Trophoblast cell (in vitro differentiated cells and primary cell): ENCODE measurements at regions not wholly inside any gene's neighbourhood (a gene's known extent, or its start where the extent isn't known, plus 50 kb on each side); places are given as distances from the start of the nearest gene placed in this dataset.

Experiments
- DNase-seq, 2 donors: peaks; one replicate each; pipeline ENCODE4 v3.0.0-alpha.2; 2016
- H2AFZ ChIP-seq: 2 replicates; pipeline ENCODE4 v1.6.1; 2013; ENCODE audit warnings: low read length, moderate library complexity, mild to moderate bottlenecking; ENCODE audit not compliant: insufficient read depth, poor library complexity
- H2AK5ac ChIP-seq: 2 replicates; pipeline ENCODE4 v1.6.1; 2013; ENCODE audit warnings: mild to moderate bottlenecking, low read length
- H2BK120ac ChIP-seq: 2 replicates; pipeline ENCODE4 v1.6.1; 2013; ENCODE audit warnings: low read length, mild to moderate bottlenecking, moderate library complexity; ENCODE audit not compliant: insufficient read depth, poor library complexity
- H2BK12ac ChIP-seq: 2 replicates; pipeline ENCODE4 v1.6.1; 2013; ENCODE audit warnings: mild to moderate bottlenecking, low read length, moderate library complexity
- H2BK5ac ChIP-seq: 2 replicates; pipeline ENCODE4 v1.6.1; 2013; ENCODE audit warnings: low read length, low read depth, moderate library complexity, mild to moderate bottlenecking; ENCODE audit not compliant: poor library complexity
- H3K14ac ChIP-seq: 2 replicates; pipeline ENCODE4 v1.6.1; 2013; ENCODE audit warnings: mild to moderate bottlenecking, low read length
- H3K18ac ChIP-seq: 2 replicates; pipeline ENCODE4 v1.6.1; 2013; ENCODE audit warnings: mild to moderate bottlenecking, low read length
- H3K23ac ChIP-seq: 2 replicates; pipeline ENCODE4 v1.6.1; 2013; ENCODE audit warnings: low read length
- H3K27ac ChIP-seq: 2 replicates; pipeline ENCODE4 v1.5.1; 2013; ENCODE audit warnings: low read depth, mild to moderate bottlenecking, inconsistent platforms, low read length, moderate library complexity
- H3K27me3 ChIP-seq: 2 replicates; pipeline ENCODE4 v1.6.1; 2013; ENCODE audit warnings: inconsistent platforms, mild to moderate bottlenecking, low read length, moderate library complexity; ENCODE audit not compliant: insufficient read depth
- H3K36me3 ChIP-seq, 2 experiments: 1 replicate in 1 of 2; 2 replicates in 1 of 2; pipeline ENCODE4 v1.6.1; 2013; ENCODE audit warnings: low read length in 2 of 2, mild to moderate bottlenecking in 2 of 2, moderate library complexity in 1 of 2; ENCODE audit not compliant: insufficient read depth in 2 of 2, control insufficient read depth in 1 of 2
- H3K4ac ChIP-seq: 2 replicates; pipeline ENCODE4 v1.6.1; 2013; ENCODE audit warnings: low read depth, mild to moderate bottlenecking, low read length, moderate library complexity
- H3K4me1 ChIP-seq, 2 experiments: 1 replicate in 1 of 2; 2 replicates in 1 of 2; pipeline ENCODE4 v1.6.1; 2013; ENCODE audit warnings: low read length in 2 of 2, mild to moderate bottlenecking in 2 of 2, moderate library complexity in 1 of 2; ENCODE audit not compliant: insufficient read depth in 2 of 2, control insufficient read depth in 1 of 2
- H3K4me2 ChIP-seq: 2 replicates; pipeline ENCODE4 v1.6.1; 2013; ENCODE audit warnings: inconsistent platforms, mild to moderate bottlenecking, low read length, moderate library complexity
- H3K4me3 ChIP-seq: 2 replicates; pipeline ENCODE4 v1.5.1; 2013; ENCODE audit warnings: mild to moderate bottlenecking, low read depth, low read length, inconsistent platforms
- H3K79me1 ChIP-seq: one replicate; pipeline ENCODE4 v1.6.1; 2013; ENCODE audit warnings: low read length
- H3K79me2 ChIP-seq: 2 replicates; pipeline ENCODE4 v1.6.1; 2013; ENCODE audit warnings: low read length, mild to moderate bottlenecking; ENCODE audit not compliant: control insufficient read depth, insufficient read depth, poor library complexity
- H3K9ac ChIP-seq: 2 replicates; pipeline ENCODE4 v1.6.1; 2013; ENCODE audit warnings: mild to moderate bottlenecking, low read length
- H3K9me3 ChIP-seq: 2 replicates; pipeline ENCODE4 v1.6.1; 2013; ENCODE audit warnings: low read depth, mild to moderate bottlenecking, control low read depth, inconsistent platforms, low read length; ENCODE audit not compliant: insufficient read depth
- H4K12ac ChIP-seq: 2 replicates; pipeline ENCODE4 v1.6.1; 2013; ENCODE audit warnings: low read depth, mild to moderate bottlenecking, low read length, moderate library complexity
- H4K8ac ChIP-seq: 2 replicates; pipeline ENCODE4 v1.6.1; 2013; ENCODE audit warnings: low read depth, mild to moderate bottlenecking, low read length, moderate library complexity
- H4K91ac ChIP-seq: one replicate; pipeline ENCODE4 v1.6.1; 2013; ENCODE audit warnings: low read depth, mild to moderate bottlenecking, low read length, moderate library complexity
- WGBS: extraction: QIAGEN DNeasy Blood & Tissue Kit; methylation state at CpG from one replicate; pipeline ENCODE4 v1.1.7; 2013; ENCODE audit warnings: missing lambda C conversion rate; ENCODE audit not compliant: insufficient read length, insufficient coverage; ENCODE audit errors: extremely low coverage; 5-methylcytosine and 5-hydroxymethylcytosine counted together

- H4K91ac ChIP-seq = no peak overlapping the region
- no peak overlapping the region for H3K9ac ChIP-seq
- H3K4ac ChIP-seq = no peak overlapping the region
- no peak overlapping the region for H2AFZ ChIP-seq
- H2BK120ac ChIP-seq = no peak overlapping the region
- H3K4me2 ChIP-seq = no peak overlapping the region
- H3K4me3 ChIP-seq = no peak overlapping the region
- no peak overlapping the region for H2BK12ac ChIP-seq
- H3K14ac ChIP-seq = no peak overlapping the region
- no peak overlapping the region for H2AK5ac ChIP-seq
- H4K12ac ChIP-seq = no peak overlapping the region
- H3K79me1 ChIP-seq = peaks cover 3% of the 10 kb centered on the region
- no peak overlapping the region for H3K23ac ChIP-seq
- peaks cover 2% of the 10 kb centered on the region for H3K79me2 ChIP-seq
- DNase-seq = no peak
- H3K9me3 ChIP-seq = no peaks in the 10 kb centered on the region
- no peaks in the 10 kb centered on the region for H3K36me3 ChIP-seq
- no peaks in the 10 kb centered on the region for H3K27me3 ChIP-seq
- H3K4me1 ChIP-seq = peaks cover 0 to 3% of the 10 kb centered on the region in 2 experiments
- no peak overlapping the region for H3K27ac ChIP-seq
- H3K18ac ChIP-seq = no peak overlapping the region
- no peak overlapping the region for H2BK5ac ChIP-seq
- no peak overlapping the region for H4K8ac ChIP-seq
- WGBS = no CpG with 5 or more reads among the region's 8 CpGs
Measured at GRCh38 chr2:138193416-138194213, 229.3 kb downstream of the HNMT start.

- Histone ChIP-seq H2AK5ac (no peak overlapping the region), H3K4me2 (no peak overlapping the region), H2BK5ac (no peak overlapping the region), H3K4me1 (no peaks in the 10 kb centered on the region), H2BK12ac (no peak overlapping the region), H3K9me3 (peaks cover 2% of the 10 kb centered on the region), H3K18ac (no peak overlapping the region), H4K91ac (no peak overlapping the region), H3K9ac (no peak overlapping the region), H2AFZ (no peak overlapping the region), H3K4me3 (no peak overlapping the region), H3K27me3 (no peaks in the 10 kb centered on the region), H3K36me3 (no peaks in the 10 kb centered on the region), H3K27ac (no peak overlapping the region), H4K12ac (no peak overlapping the region), H3K79me2 (no peaks in the 10 kb centered on the region), H3K4ac (no peak overlapping the region), H3K14ac (no peak overlapping the region), H4K8ac (no peak overlapping the region), H2BK120ac (no peak overlapping the region), H3K79me1 (no peaks in the 10 kb centered on the region), H3K23ac (no peak overlapping the region)
- DNase-seq = no peak
- WGBS = no CpG with 5 or more reads among the region's 2 CpGs
Measured at GRCh38 chr2:138201286-138201685, 237.0 kb downstream of the HNMT start.

- Histone ChIP-seq H4K12ac (no peak overlapping the region), H2BK120ac (no peak overlapping the region), H3K9me3 (peaks cover 2% of the 10 kb centered on the region), H3K79me1 (no peaks in the 10 kb centered on the region), H3K27me3 (no peaks in the 10 kb centered on the region), H2BK12ac (no peak overlapping the region), H3K79me2 (no peaks in the 10 kb centered on the region), H3K36me3 (no peaks in the 10 kb centered on the region), H3K4ac (no peak overlapping the region), H3K4me1 (no peaks in the 10 kb centered on the region), H3K27ac (no peak overlapping the region), H3K14ac (no peak overlapping the region), H4K8ac (no peak overlapping the region), H3K23ac (no peak overlapping the region), H3K18ac (no peak overlapping the region), H4K91ac (no peak overlapping the region), H3K4me3 (no peak overlapping the region), H2AFZ (no peak overlapping the region), H2BK5ac (no peak overlapping the region), H2AK5ac (no peak overlapping the region), H3K4me2 (no peak overlapping the region), H3K9ac (no peak overlapping the region)
- DNase-seq = no peak
- no CpG with 5 or more reads among the region's 1 CpG for WGBS
Measured at GRCh38 chr2:138202762-138203161, 238.5 kb downstream of the HNMT start.

GRCh38 chr2:138205281-138205680 lies 241.0 kb downstream of the HNMT start:
- WGBS = no CpG with 5 or more reads among the region's 1 CpG
- no peaks in the 10 kb centered on the region for H3K27me3 ChIP-seq
- no peak overlapping the region for H3K27ac ChIP-seq
- no peak overlapping the region for H3K9ac ChIP-seq
- no peak overlapping the region for H2AFZ ChIP-seq
- no peaks in the 10 kb centered on the region for H3K4me1 ChIP-seq
- H3K4ac ChIP-seq = no peak overlapping the region
- no peaks in the 10 kb centered on the region for H3K36me3 ChIP-seq
- no peak overlapping the region for H2AK5ac ChIP-seq
- no peak overlapping the region for H4K12ac ChIP-seq
- no peak for DNase-seq
- no peak overlapping the region for H3K23ac ChIP-seq
- H2BK5ac ChIP-seq = no peak overlapping the region
- no peak overlapping the region for H3K18ac ChIP-seq
- no peak overlapping the region for H2BK120ac ChIP-seq
- H3K79me1 ChIP-seq = no peaks in the 10 kb centered on the region
- H4K91ac ChIP-seq = no peak overlapping the region
- no peak overlapping the region for H4K8ac ChIP-seq
- H3K4me3 ChIP-seq = no peak overlapping the region
- no peak overlapping the region for H3K14ac ChIP-seq
- H2BK12ac ChIP-seq = no peak overlapping the region
- H3K9me3 ChIP-seq = peaks cover 2% of the 10 kb centered on the region
- H3K4me2 ChIP-seq = no peak overlapping the region
- H3K79me2 ChIP-seq = no peaks in the 10 kb centered on the region
